A673 (cell line): ENCODE measurements at regions not wholly inside any gene's neighbourhood (a gene's known extent, or its start where the extent isn't known, plus 50 kb on each side); places are given as distances from the start of the nearest gene placed in this dataset.

Source experiments
- CTCF ChIP-seq: fragments of 300-800, 200-600 bp; sonication (generic); conservative IDR thresholded peaks from 2 replicates; pipeline ENCODE4 v1.5.1; 2017; ENCODE audit warnings: low read depth, mild to moderate bottlenecking, antibody characterized with exemption, low read length, moderate library complexity, mixed read lengths
- EZH2 ChIP-seq: fragments of 200-600 bp; sonication (generic); IDR thresholded peaks from 2 replicates; pipeline ENCODE4 v1.6.1; 2017; ENCODE audit warnings: borderline replicate concordance, low read depth, mild to moderate bottlenecking, mixed read lengths, antibody characterized with exemption, low read length; ENCODE audit not compliant: poor library complexity, severe bottlenecking

- TF ChIP-seq CTCF (no peak), EZH2 (no peak)
Observed at GRCh38 chr18:64318547-64318946, 169.7 kb upstream of the LINC00305 start.
